GM15510 (cell line): ENCODE measurements at regions not wholly inside any gene's neighbourhood (a gene's known extent, or its start where the extent isn't known, plus 50 kb on each side); places are given as distances from the start of the nearest gene placed in this dataset.

Experiments used
- POLR2A ChIP-seq: IDR thresholded peaks from 3 replicates; pipeline ENCODE4 v1.6.1; 2011; ENCODE audit warnings: borderline replicate concordance; ENCODE audit not compliant: insufficient read length; ENCODE audit errors: extremely low read depth

- TF ChIP-seq POLR2A, result no peak
These were observed 162.6 kb downstream of the HHIPL2 start for GRCh38 chr1:222385262-222385661.

DNA sequence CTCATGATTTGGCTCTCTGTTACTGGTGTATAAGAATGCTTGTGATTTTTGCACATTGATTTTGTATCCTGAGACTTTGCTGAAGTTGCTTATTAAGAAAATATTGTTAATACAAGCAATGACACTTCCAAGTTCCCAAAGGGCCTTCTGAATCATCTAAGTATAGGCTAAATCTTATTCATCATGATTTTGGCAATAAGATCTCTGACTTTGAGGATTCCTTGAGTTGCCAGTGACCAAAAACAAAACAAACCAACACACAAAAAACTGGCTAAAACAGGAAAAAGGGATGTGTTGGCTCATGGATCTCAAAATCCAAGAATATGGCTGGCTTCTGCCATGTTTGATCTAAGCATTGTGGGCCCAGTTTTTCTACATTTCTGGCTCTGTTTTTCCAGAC is 163.4 kb downstream of the HHIPL2 start:
- no peak for TF ChIP-seq POLR2A

DNA sequence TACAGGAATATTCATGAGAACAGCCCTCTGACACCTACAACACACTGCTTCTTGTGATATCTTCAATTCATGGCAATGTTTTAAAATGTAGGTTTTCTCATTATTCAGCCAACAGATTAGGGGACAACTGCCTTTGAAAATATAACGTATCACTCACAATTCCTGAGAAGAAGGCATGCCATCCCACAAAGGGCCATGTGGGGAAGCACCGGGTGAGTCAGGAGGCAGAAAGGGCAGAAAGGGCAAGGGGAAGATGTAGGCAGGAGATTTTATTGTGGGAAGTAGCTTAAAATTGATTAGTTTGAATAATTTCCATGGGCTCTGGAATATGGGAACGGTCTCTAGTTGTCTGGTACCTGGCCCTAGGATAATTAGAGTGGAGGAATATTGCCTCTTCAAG is 165.7 kb downstream of the HHIPL2 start:
- no peak for TF ChIP-seq POLR2A

DNA sequence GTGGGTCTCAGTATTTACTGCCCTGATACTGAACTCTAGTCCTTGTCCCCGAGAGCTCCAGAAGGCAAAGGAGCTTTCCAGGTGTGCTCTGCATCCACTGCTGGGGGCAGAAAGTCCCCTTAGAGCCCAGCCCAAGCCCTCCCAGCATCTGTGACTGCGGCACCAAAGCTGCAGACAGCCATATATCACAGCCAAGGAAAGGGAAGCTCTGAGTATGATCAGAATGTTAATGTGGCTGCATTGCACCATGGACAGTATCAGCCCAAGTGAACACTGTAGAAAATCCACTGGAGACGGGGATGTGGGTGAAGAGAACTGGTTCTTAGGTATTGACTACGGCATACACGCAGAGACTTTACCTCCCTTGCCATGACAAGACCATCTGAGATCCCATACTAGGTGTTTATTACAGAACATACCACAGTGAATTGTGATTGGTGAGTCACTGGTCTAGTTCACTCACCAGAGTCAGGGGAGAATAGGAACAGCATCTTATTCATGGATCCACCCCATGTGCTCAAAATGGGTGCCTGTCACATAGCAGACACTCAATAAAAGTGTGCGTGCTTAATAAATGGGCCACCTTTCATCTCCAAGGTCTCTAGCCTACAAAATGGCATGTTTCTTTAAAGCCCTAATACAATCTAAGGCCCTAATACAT is 170.3 kb downstream of the HHIPL2 start:
- no peak for TF ChIP-seq POLR2A

- no peak for TF ChIP-seq POLR2A
These were observed 172.2 kb downstream of the HHIPL2 start for GRCh38 chr1:222375701-222376100.

DNA sequence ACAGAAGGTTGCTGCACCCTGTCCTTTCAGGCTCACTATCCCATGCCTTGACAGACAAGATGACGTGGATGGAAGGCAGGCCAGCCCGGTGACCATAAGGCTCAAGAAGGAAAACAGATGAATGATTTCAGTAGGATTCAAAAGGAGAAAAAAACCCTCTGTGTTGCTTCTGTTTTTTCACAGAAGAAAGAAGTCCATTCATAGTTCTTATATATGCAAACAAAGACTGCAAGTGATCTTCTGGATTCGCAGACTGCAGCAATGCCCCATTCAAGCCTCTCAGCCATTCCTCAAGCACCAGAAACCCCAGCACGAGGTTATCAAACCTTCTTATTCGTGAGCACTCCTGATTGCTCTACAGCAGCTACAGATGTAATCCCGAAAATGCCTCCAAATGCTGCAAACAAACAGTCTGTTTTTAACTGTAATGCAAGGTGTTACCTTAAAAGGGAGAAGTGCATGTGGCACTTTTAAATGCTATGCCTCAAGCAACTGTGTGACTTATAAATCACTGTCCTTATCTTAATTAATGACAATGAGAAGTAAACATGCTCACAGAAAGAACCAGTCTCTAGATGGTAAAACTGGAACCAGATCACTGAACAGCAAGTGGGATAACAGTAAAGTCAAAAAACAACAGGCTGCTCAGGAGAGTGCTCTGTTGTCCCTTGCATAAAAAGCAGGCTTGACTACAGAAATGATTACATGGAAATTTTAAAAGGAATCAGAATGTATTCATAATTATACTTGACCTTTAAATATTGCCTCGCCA is 173.9 kb downstream of the HHIPL2 start:
- TF ChIP-seq POLR2A, result no peak

GRCh38 chr1:222373216-222373615 is 174.7 kb downstream of the HHIPL2 start:
- no peak for TF ChIP-seq POLR2A

DNA sequence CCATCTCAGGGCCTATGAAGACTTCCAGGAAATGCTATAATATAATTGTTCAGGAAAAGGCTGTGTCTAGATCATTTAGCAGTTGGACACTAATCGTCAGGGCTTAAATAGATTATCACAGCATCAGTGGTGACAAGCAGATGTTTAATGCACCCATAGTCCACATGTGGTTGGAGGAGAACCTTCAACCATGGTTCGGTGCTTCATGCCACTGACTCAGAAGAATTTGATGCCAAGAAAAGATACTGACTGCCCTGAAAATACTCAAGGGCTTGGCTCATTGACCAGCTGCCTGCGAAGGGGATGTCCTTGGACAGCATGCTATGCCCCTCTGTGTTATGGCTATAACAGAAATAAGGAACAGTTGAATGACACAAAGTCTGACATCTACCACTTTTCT is 175.7 kb downstream of the HHIPL2 start:
- no peak for TF ChIP-seq POLR2A

- TF ChIP-seq POLR2A, result no peak
These were observed 176.8 kb downstream of the HHIPL2 start for GRCh38 chr1:222370913-222371675.

- TF ChIP-seq POLR2A, result no peak
These were observed 177.6 kb downstream of the HHIPL2 start for GRCh38 chr1:222370081-222370912.

DNA sequence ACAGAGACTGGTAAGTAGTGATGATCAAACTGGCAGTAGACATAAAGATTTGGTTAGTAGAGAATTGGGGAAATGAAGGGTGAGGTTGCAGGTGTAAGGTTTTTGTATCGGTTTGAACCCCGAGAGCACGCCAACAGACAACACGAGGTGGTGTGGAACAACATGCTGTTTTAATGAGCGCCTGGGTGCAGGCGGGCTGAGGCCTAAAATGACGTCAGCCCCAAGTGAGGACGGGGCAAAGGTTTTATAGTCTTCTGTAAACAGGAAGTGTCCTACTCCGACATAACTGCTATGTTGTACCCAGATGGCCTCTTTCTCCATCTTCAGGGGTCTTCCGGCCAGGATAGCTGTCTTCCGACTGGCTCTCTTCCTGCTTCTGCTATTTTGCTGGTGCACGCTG is 178.8 kb downstream of the HHIPL2 start:
- TF ChIP-seq POLR2A, result no peak

DNA sequence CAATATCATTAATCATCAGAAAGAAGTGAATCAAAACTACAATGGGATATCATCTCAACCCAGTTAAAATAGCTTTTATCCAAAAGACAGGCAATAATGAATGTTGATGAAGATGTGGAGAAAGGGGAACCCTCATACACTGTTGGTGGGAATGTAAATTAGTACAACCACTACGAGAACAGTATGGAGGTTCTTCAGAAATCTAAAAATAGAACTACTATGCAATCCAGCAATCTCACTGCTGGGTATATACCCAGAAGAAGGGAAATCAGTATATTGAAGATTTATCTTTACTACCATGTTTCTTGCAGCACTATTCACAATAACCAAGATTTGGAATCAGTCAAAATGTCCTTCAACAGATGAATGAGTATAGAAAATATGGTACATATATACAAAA is 189.8 kb downstream of the HHIPL2 start:
- TF ChIP-seq POLR2A, result no peak

DNA sequence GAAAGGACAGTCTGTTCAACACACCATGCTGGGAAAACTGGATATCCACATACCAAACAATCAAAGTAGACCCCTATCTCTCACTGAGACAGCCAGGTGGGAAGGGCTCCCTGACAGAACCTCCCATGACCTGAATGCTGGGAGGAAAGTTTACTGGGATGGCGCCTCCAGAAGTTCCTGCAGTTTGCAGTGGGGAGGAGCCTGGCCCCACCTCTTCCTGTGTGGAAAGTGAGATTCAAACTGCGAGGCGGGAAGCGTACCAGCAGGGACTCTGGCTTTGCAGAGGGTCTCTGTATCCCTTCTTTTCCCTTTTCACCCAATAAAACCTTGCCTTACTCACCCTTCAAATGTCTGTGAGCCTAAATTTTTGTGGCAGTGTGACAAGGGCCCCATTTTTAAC is 190.7 kb downstream of the HHIPL2 start:
- no peak for TF ChIP-seq POLR2A

DNA sequence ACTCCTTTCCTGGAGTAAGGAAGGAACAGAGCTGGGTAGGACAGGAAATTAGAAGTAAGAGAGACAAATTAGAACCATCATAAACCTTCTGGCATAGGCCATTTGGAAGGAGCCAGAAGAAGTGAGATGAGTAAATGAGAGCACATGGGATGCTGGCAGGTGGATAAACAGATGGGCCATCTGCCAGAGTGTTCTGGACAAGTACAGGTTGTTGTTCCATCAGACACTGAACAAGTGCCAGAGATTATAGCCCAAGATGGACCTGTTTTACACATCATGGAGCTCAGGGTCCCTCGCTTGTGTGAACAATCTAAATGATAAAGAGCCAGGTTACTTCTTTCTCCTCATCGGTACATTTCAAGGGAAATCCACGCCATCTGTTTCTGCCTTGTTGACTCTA is 200.3 kb downstream of the HHIPL2 start:
- TF ChIP-seq POLR2A, result no peak

GRCh38 chr1:222346955-222347354 is 200.9 kb downstream of the HHIPL2 start:
- TF ChIP-seq POLR2A, result no peak
